IMR-90 (cell line): ENCODE measurements at regions not wholly inside any gene's neighbourhood (a gene's known extent, or its start where the extent isn't known, plus 50 kb on each side); places are given as distances from the start of the nearest gene placed in this dataset.

ENCODE experiments used
- ATAC-seq: fragments of 200-7000 bp; cut with Tn5 transposase; 2 replicates; pipeline ENCODE4 v1.9.1; 2020; ENCODE audit warnings: low read depth, mild to moderate bottlenecking, moderate library complexity
- BruUV-seq: library from RNA; stranded (reverse); fragments of 400-500 nt; replicated peaks from 2 replicates; lab custom pipeline; 2021; lab: Mats Ljungman, UMichigan
- CTCF ChIA-PET: fragments of 300-600 bp; formaldehyde crosslinking; extraction: SDS; loops from one replicate; lab custom pipeline; 2021; ENCODE audit warnings: antibody characterized with exemption; lab: Yijun Ruan, JAX
- POLR2A ChIA-PET: fragments of 300-600 bp; sonication (Branson Sonifier 250); formaldehyde crosslinking; loops from one replicate; lab custom pipeline; 2022; ENCODE audit warnings: antibody characterized with exemption; ENCODE audit not compliant: unreplicated experiment; lab: Charles Lee
- DNase-seq: peaks from one replicate; pipeline ENCODE4 v3.0.0; 2013
- H2AFZ ChIP-seq: replicated peaks from 2 replicates; pipeline ENCODE3; 2013; ENCODE audit warnings: low read length, mild to moderate bottlenecking; ENCODE audit not compliant: poor library complexity
- H2AK5ac ChIP-seq: 2 replicates; pipeline ENCODE4 v1.6.1; 2013; ENCODE audit warnings: low read depth, low read length, inconsistent platforms
- H2AK9ac ChIP-seq: replicated peaks from 2 replicates; pipeline ENCODE3; 2013; ENCODE audit warnings: mild to moderate bottlenecking, low read depth, low read length, moderate library complexity; ENCODE audit not compliant: poor library complexity
- H2BK120ac ChIP-seq: 2 replicates; pipeline ENCODE4 v1.6.1; 2013; ENCODE audit warnings: low read depth, low read length, inconsistent platforms
- H2BK15ac ChIP-seq: 3 replicates; pipeline ENCODE4 v1.6.1; 2013; ENCODE audit warnings: low read depth, low read length, inconsistent platforms
- H2BK20ac ChIP-seq: 2 replicates; pipeline ENCODE4 v1.6.1; 2013; ENCODE audit warnings: low read depth, mild to moderate bottlenecking, inconsistent platforms, low read length, moderate library complexity
- H2BK5ac ChIP-seq: 2 replicates; pipeline ENCODE4 v1.6.1; 2013; ENCODE audit warnings: mild to moderate bottlenecking, low read depth, low read length, inconsistent platforms; ENCODE audit not compliant: poor library complexity, severe bottlenecking
- H3K14ac ChIP-seq: replicated peaks from 2 replicates; pipeline ENCODE4 v1.6.1; 2013; ENCODE audit warnings: low read depth, low read length, inconsistent platforms
- H3K18ac ChIP-seq: 2 replicates; pipeline ENCODE4 v1.6.1; 2013; ENCODE audit warnings: low read depth, low read length, control low read depth
- H3K23ac ChIP-seq: 2 replicates; pipeline ENCODE4 v1.6.1; 2013; ENCODE audit warnings: low read depth, low read length, inconsistent platforms
- H3K27ac ChIP-seq: 2 replicates; pipeline ENCODE4 v1.5.1; 2013; ENCODE audit warnings: mild to moderate bottlenecking, control low read depth, low read length; ENCODE audit not compliant: insufficient read depth
- H3K27me3 ChIP-seq: 2 replicates; pipeline ENCODE4 v1.6.1; 2013; ENCODE audit warnings: low read length; ENCODE audit not compliant: control insufficient read depth, insufficient read depth
- H3K36me3 ChIP-seq: 2 replicates; pipeline ENCODE4 v1.6.1; 2013; ENCODE audit warnings: low read length, mixed read lengths; ENCODE audit not compliant: control insufficient read depth, insufficient read depth
- H3K4ac ChIP-seq: 2 replicates; pipeline ENCODE4 v1.6.1; 2013; ENCODE audit warnings: low read depth, low read length, inconsistent platforms
- H3K4me1 ChIP-seq: 2 replicates; pipeline ENCODE4 v1.6.1; 2013; ENCODE audit warnings: low read length, mixed read lengths; ENCODE audit not compliant: control insufficient read depth, insufficient read depth
- H3K4me2 ChIP-seq: 2 replicates; pipeline ENCODE4 v1.6.1; 2013; ENCODE audit warnings: low read depth, mild to moderate bottlenecking, control low read depth, low read length, moderate library complexity
- H3K4me3 ChIP-seq: 2 replicates; pipeline ENCODE4 v1.5.1; 2013; ENCODE audit warnings: low read depth, mild to moderate bottlenecking, control low read depth, low read length, moderate library complexity; ENCODE audit not compliant: insufficient read depth
- H3K56ac ChIP-seq: 2 replicates; pipeline ENCODE4 v1.6.1; 2013; ENCODE audit warnings: low read length, inconsistent platforms; ENCODE audit not compliant: insufficient read depth; ENCODE audit errors: extremely low read depth
- H3K79me1 ChIP-seq, 2 experiments: 2 replicates each; pipeline ENCODE4 v1.6.1; 2013; ENCODE audit warnings: low read length in 2 of 2, inconsistent platforms in 1 of 2, low read depth in 1 of 2
- H3K9ac ChIP-seq: 2 replicates; pipeline ENCODE4 v1.6.1; 2013; ENCODE audit warnings: low read depth, low read length, control low read depth
- H3K9me1 ChIP-seq: 2 replicates; pipeline ENCODE4 v1.6.1; 2013; ENCODE audit warnings: low read length, inconsistent platforms; ENCODE audit not compliant: insufficient read depth
- H3K9me3 ChIP-seq: 2 replicates; pipeline ENCODE4 v1.6.1; 2013; ENCODE audit warnings: low read length; ENCODE audit not compliant: control insufficient read depth, insufficient read depth
- H4K20me1 ChIP-seq: 2 replicates; pipeline ENCODE4 v1.6.1; 2013; ENCODE audit warnings: low read length, inconsistent platforms; ENCODE audit not compliant: insufficient read depth
- H4K5ac ChIP-seq: 2 replicates; pipeline ENCODE4 v1.6.1; 2013; ENCODE audit warnings: mild to moderate bottlenecking, low read depth, low read length, control low read depth
- H4K8ac ChIP-seq, 2 experiments: 2 replicates each; pipeline ENCODE4 v1.6.1; 2013; ENCODE audit warnings: low read depth in 2 of 2, low read length in 2 of 2, control low read depth in 1 of 2, inconsistent platforms in 1 of 2
- H4K91ac ChIP-seq: 2 replicates; pipeline ENCODE4 v1.6.1; 2013; ENCODE audit warnings: low read depth, low read length, inconsistent platforms; ENCODE audit not compliant: insufficient read depth
- BHLHE40 ChIP-seq: fragments of 150-350 bp; IDR thresholded peaks from 2 replicates; pipeline ENCODE4 v1.6.1; 2016; ENCODE audit warnings: mild to moderate bottlenecking, low read depth, low read length
- CEBPB ChIP-seq: IDR thresholded peaks from 2 replicates; pipeline ENCODE4 v1.6.1; 2012; ENCODE audit warnings: low read depth, low read length, improper control_type of control experiment
- FOS ChIP-seq: fragments of 150-350 bp; IDR thresholded peaks from 2 replicates; pipeline ENCODE4 v1.6.1; 2016; ENCODE audit warnings: low read depth, low read length
- MAFK ChIP-seq: IDR thresholded peaks from 2 replicates; pipeline ENCODE4 v1.6.1; 2012; ENCODE audit warnings: low read depth, low read length, improper control_type of control experiment
- MAZ ChIP-seq: IDR thresholded peaks from 2 replicates; pipeline ENCODE4 v1.6.1; 2012; ENCODE audit warnings: low read depth, mild to moderate bottlenecking, low read length, improper control_type of control experiment, moderate library complexity, borderline replicate concordance
- RAD21 ChIP-seq: IDR thresholded peaks from 2 replicates; pipeline ENCODE4 v1.6.1; 2012; ENCODE audit warnings: low read length, improper control_type of control experiment
- RCOR1 ChIP-seq: IDR thresholded peaks from 2 replicates; pipeline ENCODE4 v1.6.1; 2012; ENCODE audit warnings: mild to moderate bottlenecking, low read length, improper control_type of control experiment; ENCODE audit not compliant: insufficient replicate concordance
- RFX5 ChIP-seq: IDR thresholded peaks from 2 replicates; pipeline ENCODE4 v1.8.0; 2012; ENCODE audit warnings: low read depth, mild to moderate bottlenecking, low read length, moderate library complexity
- SMC3 ChIP-seq: fragments of 150-350 bp; IDR thresholded peaks from 2 replicates; pipeline ENCODE4 v1.6.1; 2016; ENCODE audit warnings: low read depth, mild to moderate bottlenecking, antibody characterized with exemption, low read length, moderate library complexity
- USF2 ChIP-seq: fragments of 150-350 bp; IDR thresholded peaks from 2 replicates; pipeline ENCODE4 v1.6.1; 2017; ENCODE audit warnings: mild to moderate bottlenecking, antibody characterized with exemption, low read length, low read depth
- WGBS, 2 experiments: methylation state at CpG; one replicate each; pipeline versions ENCODE4 v1.1.5 to v1.1.7; 2013; ENCODE audit warnings: missing lambda C conversion rate in 2 of 2; ENCODE audit not compliant: insufficient read length in 1 of 2; ENCODE audit errors: extremely low coverage in 2 of 2; 5-methylcytosine and 5-hydroxymethylcytosine counted together
- dilution Hi-C: fragments of 300-500 bp; cut with HindIII; formaldehyde crosslinking; loops from one replicate; pipeline ENCODE4 v1.14.3; 2018; ENCODE audit warnings: low sequenced_read_pairs; ENCODE audit not compliant: unreplicated experiment
- in situ Hi-C: fragments of 300-500 bp; cut with MboI; formaldehyde crosslinking; loops from 3 replicates; pipeline ENCODE4 v1.14.3; 2019; ENCODE audit warnings: low sequenced_read_pairs, inconsistent platforms, mixed read lengths
- intact Hi-C: fragments of 100-400 bp; cut with micrococcal nuclease; formaldehyde crosslinking; loops from 2 replicates; pipeline ENCODE4 v1.10.0; 2022
- TF ChIP-seq, protein P1 (sequence below): fragments of 150-350 bp; IDR thresholded peaks from 2 replicates; pipeline ENCODE4 v1.6.1; 2016; ENCODE audit warnings: low read depth, mild to moderate bottlenecking, low read length, moderate library complexity, borderline replicate concordance
- TF ChIP-seq, protein P2 (sequence below): conservative IDR thresholded peaks from 2 replicates; pipeline ENCODE4 v1.5.1; 2012; ENCODE audit warnings: mild to moderate bottlenecking, low read depth, low read length, improper control_type of control experiment

DNA sequence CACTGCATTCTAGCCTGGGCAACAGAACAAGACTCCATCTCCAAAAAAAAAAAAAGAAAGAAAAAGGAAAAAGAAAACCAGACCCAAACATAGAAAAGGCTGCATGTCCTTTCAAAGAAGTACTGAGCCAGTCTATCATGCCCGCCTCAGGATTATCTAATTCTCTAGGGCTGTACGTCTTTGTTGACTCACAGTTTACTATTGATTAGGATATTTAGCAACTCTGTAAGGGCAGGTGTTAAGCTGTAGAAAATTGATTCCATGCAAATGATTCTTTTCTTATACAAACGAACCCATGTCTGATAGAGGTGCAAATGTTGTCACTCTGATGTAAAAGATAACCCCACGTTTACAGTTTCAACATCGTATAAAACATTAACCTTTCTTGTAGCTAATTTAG is 209.0 kb downstream of the TTLL2 start:
- Histone ChIP-seq H3K4me3 (no peak overlapping the region), H2BK20ac (no peak overlapping the region), H3K9me3 (peaks cover 24% of the 10 kb centered on the region), H3K14ac (no peak overlapping the region), H4K20me1 (no peaks in the 10 kb centered on the region), H4K91ac (no peak overlapping the region), H3K4me1 (no peaks in the 10 kb centered on the region), H3K18ac (no peak overlapping the region), H2AK9ac (no peak overlapping the region), H3K27ac (no peak overlapping the region), H2BK5ac (no peak overlapping the region), H3K23ac (no peak overlapping the region), H3K36me3 (no peaks in the 10 kb centered on the region), H2BK120ac (no peak overlapping the region), H3K4ac (no peak overlapping the region), H3K56ac (no peak overlapping the region), H3K27me3 (no peaks in the 10 kb centered on the region), H2BK15ac (no peak overlapping the region), H4K8ac (no peak overlapping the region), H2AFZ (no peak overlapping the region), H2AK5ac (no peak overlapping the region), H4K5ac (no peak overlapping the region), H3K4me2 (no peak overlapping the region), H3K79me1 (no peaks in the 10 kb centered on the region), H3K9ac (no peak overlapping the region), H3K9me1 (no peaks in the 10 kb centered on the region)
- TF ChIP-seq CEBPB (no peak), SMC3 (no peak), FOS (no peak), RFX5 (no peak), MAFK (no peak), USF2 (no peak), RAD21 (no peak), BHLHE40 (no peak), MAZ (no peak), RCOR1 (no peak)
- TF ChIP-seq, protein P1, sequence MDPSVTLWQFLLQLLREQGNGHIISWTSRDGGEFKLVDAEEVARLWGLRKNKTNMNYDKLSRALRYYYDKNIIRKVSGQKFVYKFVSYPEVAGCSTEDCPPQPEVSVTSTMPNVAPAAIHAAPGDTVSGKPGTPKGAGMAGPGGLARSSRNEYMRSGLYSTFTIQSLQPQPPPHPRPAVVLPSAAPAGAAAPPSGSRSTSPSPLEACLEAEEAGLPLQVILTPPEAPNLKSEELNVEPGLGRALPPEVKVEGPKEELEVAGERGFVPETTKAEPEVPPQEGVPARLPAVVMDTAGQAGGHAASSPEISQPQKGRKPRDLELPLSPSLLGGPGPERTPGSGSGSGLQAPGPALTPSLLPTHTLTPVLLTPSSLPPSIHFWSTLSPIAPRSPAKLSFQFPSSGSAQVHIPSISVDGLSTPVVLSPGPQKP: no peak
- TF ChIP-seq, protein P2, sequence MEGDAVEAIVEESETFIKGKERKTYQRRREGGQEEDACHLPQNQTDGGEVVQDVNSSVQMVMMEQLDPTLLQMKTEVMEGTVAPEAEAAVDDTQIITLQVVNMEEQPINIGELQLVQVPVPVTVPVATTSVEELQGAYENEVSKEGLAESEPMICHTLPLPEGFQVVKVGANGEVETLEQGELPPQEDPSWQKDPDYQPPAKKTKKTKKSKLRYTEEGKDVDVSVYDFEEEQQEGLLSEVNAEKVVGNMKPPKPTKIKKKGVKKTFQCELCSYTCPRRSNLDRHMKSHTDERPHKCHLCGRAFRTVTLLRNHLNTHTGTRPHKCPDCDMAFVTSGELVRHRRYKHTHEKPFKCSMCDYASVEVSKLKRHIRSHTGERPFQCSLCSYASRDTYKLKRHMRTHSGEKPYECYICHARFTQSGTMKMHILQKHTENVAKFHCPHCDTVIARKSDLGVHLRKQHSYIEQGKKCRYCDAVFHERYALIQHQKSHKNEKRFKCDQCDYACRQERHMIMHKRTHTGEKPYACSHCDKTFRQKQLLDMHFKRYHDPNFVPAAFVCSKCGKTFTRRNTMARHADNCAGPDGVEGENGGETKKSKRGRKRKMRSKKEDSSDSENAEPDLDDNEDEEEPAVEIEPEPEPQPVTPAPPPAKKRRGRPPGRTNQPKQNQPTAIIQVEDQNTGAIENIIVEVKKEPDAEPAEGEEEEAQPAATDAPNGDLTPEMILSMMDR: no peak
- in situ Hi-C loops (no loop called here), dilution Hi-C loops (no loop called here), intact Hi-C loops (no loop called here)
- BruUV-seq: no TSS peak
- no CpG with 5 or more reads among the region's 5 CpGs for WGBS, 2 experiments
- no peak for DNase-seq
- no peak for ATAC-seq
- CTCF ChIA-PET: no interaction called here
- POLR2A ChIA-PET: no interaction called here
